Natural killer cell (primary cell): ENCODE measurements at regions not wholly inside any gene's neighbourhood (a gene's known extent, or its start where the extent isn't known, plus 50 kb on each side); places are given as distances from the start of the nearest gene placed in this dataset.
"Not testable (repeated sequence)": the region's sequence is repeated elsewhere in the genome, so short reads cannot be mapped to it uniquely, and the experiment has no call there.

ENCODE experiments used
- ATAC-seq, 3 donors: fragments of 150-1000 bp in 2 of 3; fragments of 200-7000 bp in 1 of 3; cut with Tn5 transposase; 1 replicate in 1 of 3; 2 replicates in 2 of 3; pipeline ENCODE4 v1.10.0; 2021; ENCODE audit warnings: mild to moderate bottlenecking in 2 of 3, moderate library complexity in 2 of 3
- DNase-seq, 2 donors: peaks; one replicate each; pipeline versions ENCODE4 v3.0.0 to v3.0.0-alpha.2; 2013 to 2021; ENCODE audit warnings: mixed read lengths in 1 of 2
- H3K27ac ChIP-seq: one replicate; pipeline ENCODE4 v1.5.1; 2013; ENCODE audit warnings: mild to moderate bottlenecking, low read length
- H3K27me3 ChIP-seq: one replicate; pipeline ENCODE4 v1.6.1; 2013; ENCODE audit warnings: low read length; ENCODE audit not compliant: control insufficient read depth, insufficient read depth
- H3K36me3 ChIP-seq: one replicate; pipeline ENCODE4 v1.6.1; 2013; ENCODE audit warnings: low read length; ENCODE audit not compliant: control insufficient read depth, insufficient read depth
- H3K4me1 ChIP-seq: one replicate; pipeline ENCODE4 v1.6.1; 2013; ENCODE audit warnings: low read length; ENCODE audit not compliant: control insufficient read depth, insufficient read depth
- H3K4me3 ChIP-seq: one replicate; pipeline ENCODE4 v1.5.1; 2013; ENCODE audit warnings: low read length
- H3K9me3 ChIP-seq: one replicate; pipeline ENCODE4 v1.6.1; 2013; ENCODE audit warnings: low read length; ENCODE audit not compliant: control insufficient read depth, insufficient read depth
- H3K27ac Mint-ChIP-seq, 2 donors: one replicate each; pipeline ENCODE4 v1.8.0; 2022; ENCODE audit warnings: mild to moderate bottlenecking in 2 of 2, mixed read lengths in 2 of 2, moderate library complexity in 1 of 2
- H3K27me3 Mint-ChIP-seq, 2 donors: one replicate each; pipeline ENCODE4 v1.8.0; 2022; ENCODE audit warnings: low read depth in 2 of 2, mixed read lengths in 2 of 2
- H3K36me3 Mint-ChIP-seq: one replicate; pipeline ENCODE4 v1.8.0; 2022; ENCODE audit warnings: mixed read lengths
- H3K4me1 Mint-ChIP-seq, 2 donors: one replicate each; pipeline ENCODE4 v1.8.0; 2022; ENCODE audit warnings: mixed read lengths in 2 of 2
- H3K4me3 Mint-ChIP-seq: one replicate; pipeline ENCODE4 v1.8.0; 2022; ENCODE audit warnings: mild to moderate bottlenecking, moderate library complexity, mixed read lengths
- H3K9me3 Mint-ChIP-seq, 2 donors: one replicate each; pipeline ENCODE4 v1.8.0; 2022; ENCODE audit warnings: mixed read lengths in 2 of 2
- CTCF ChIP-seq: fragments of 200-600 bp; IDR thresholded peaks from one replicate; pipeline ENCODE4 v1.8.0; 2022; ENCODE audit warnings: antibody characterized with exemption
- WGBS: methylation state at CpG from one replicate; pipeline ENCODE4 v1.1.7; 2013; ENCODE audit warnings: missing lambda C conversion rate; ENCODE audit not compliant: insufficient coverage; 5-methylcytosine and 5-hydroxymethylcytosine counted together
- intact Hi-C: fragments of 100-400 bp; cut with micrococcal nuclease; formaldehyde crosslinking; loops from one replicate; pipeline ENCODE4 v1.14.2; 2022

GRCh38 chr5:112533362-112533761, 114.3 kb upstream of the EPB41L4A start:
- Mint-ChIP-seq H3K27me3 (peaks cover 0 to 4% of the 10 kb centered on the region in 2 donors), H3K27ac (peak overlapping the region in 1 of 2 donors; percentile 31), H3K4me3 (no peak overlapping the region), H3K36me3 (no peaks in the 10 kb centered on the region), H3K4me1 (peaks cover 0 to 11% of the 10 kb centered on the region in 2 donors), H3K9me3 (no peaks in the 10 kb centered on the region)
- 56% methylated on average over 1 of the region's 1 CpG for WGBS
- peaks cover 15% of the 10 kb centered on the region for H3K4me1 ChIP-seq
- no peaks in the 10 kb centered on the region for H3K9me3 ChIP-seq
- DNase-seq (no peak), ATAC-seq (peak in 2 of 3 donors; percentile 29 to 49)
- no peak overlapping the region for H3K4me3 ChIP-seq
- H3K27ac ChIP-seq: peak overlapping the region; percentile 57
- no peak for TF ChIP-seq CTCF
- H3K36me3 ChIP-seq: no peaks in the 10 kb centered on the region
- intact Hi-C loops: no loop called here
- H3K27me3 ChIP-seq: no peaks in the 10 kb centered on the region

GRCh38 chr5:112534067-112534583, 115.0 kb upstream of the EPB41L4A start:
- H3K4me3 Mint-ChIP-seq: no peak overlapping the region
- Histone ChIP-seq H3K27me3 (no peaks in the 10 kb centered on the region), H3K27ac (no peak overlapping the region), H3K9me3 (no peaks in the 10 kb centered on the region), H3K4me3 (no peak overlapping the region), H3K36me3 (no peaks in the 10 kb centered on the region), H3K4me1 (peaks cover 15% of the 10 kb centered on the region)
- no peaks in the 10 kb centered on the region for H3K36me3 Mint-ChIP-seq
- H3K27me3 Mint-ChIP-seq: peaks cover 0 to 4% of the 10 kb centered on the region in 2 donors
- TF ChIP-seq CTCF: no peak
- H3K27ac Mint-ChIP-seq: no peak overlapping the region
- peaks cover 0 to 11% of the 10 kb centered on the region in 2 donors for H3K4me1 Mint-ChIP-seq
- intact Hi-C loops: no loop called here
- H3K9me3 Mint-ChIP-seq: no peaks in the 10 kb centered on the region
- ATAC-seq: no peak
- no peak for DNase-seq
- 82% methylated on average over 1 of the region's 1 CpG for WGBS

- no peaks in the 10 kb centered on the region for H3K9me3 Mint-ChIP-seq
- H3K4me1 Mint-ChIP-seq: peaks cover 0 to 11% of the 10 kb centered on the region in 2 donors
- no peaks in the 10 kb centered on the region for H3K36me3 Mint-ChIP-seq
- no peak for DNase-seq
- intact Hi-C loops: no loop called here
- no peak overlapping the region for H3K4me3 Mint-ChIP-seq
- Histone ChIP-seq H3K27me3 (no peaks in the 10 kb centered on the region), H3K36me3 (no peaks in the 10 kb centered on the region), H3K27ac (no peak overlapping the region), H3K9me3 (no peaks in the 10 kb centered on the region), H3K4me1 (peaks cover 15% of the 10 kb centered on the region), H3K4me3 (no peak overlapping the region)
- 70% methylated on average over 2 of the region's 4 CpGs for WGBS
- no peak overlapping the region for H3K27ac Mint-ChIP-seq
- no peak for ATAC-seq
- H3K27me3 Mint-ChIP-seq: peaks cover 0 to 4% of the 10 kb centered on the region in 2 donors
- TF ChIP-seq CTCF: no peak
Observed at GRCh38 chr5:112534611-112535255, 115.7 kb upstream of the EPB41L4A start.

- H3K4me1 ChIP-seq: peaks cover 15% of the 10 kb centered on the region
- no peak overlapping the region for H3K27ac ChIP-seq
- intact Hi-C loops: no loop called here
- H3K9me3 Mint-ChIP-seq: no peaks in the 10 kb centered on the region
- no peaks in the 10 kb centered on the region for H3K9me3 ChIP-seq
- 84% methylated on average over 2 of the region's 2 CpGs for WGBS
- ATAC-seq (no peak), DNase-seq (no peak)
- no peak for TF ChIP-seq CTCF
- H3K4me3 ChIP-seq: no peak overlapping the region
- peaks cover 0 to 4% of the 10 kb centered on the region in 2 donors for H3K27me3 Mint-ChIP-seq
- H3K36me3 Mint-ChIP-seq: no peaks in the 10 kb centered on the region
- H3K27ac Mint-ChIP-seq: no peak overlapping the region
- H3K4me1 Mint-ChIP-seq: peaks cover 0 to 11% of the 10 kb centered on the region in 2 donors
- H3K27me3 ChIP-seq: no peaks in the 10 kb centered on the region
- H3K36me3 ChIP-seq: no peaks in the 10 kb centered on the region
- no peak overlapping the region for H3K4me3 Mint-ChIP-seq
Observed at GRCh38 chr5:112535356-112535755, 116.3 kb upstream of the EPB41L4A start.

GRCh38 chr5:112544558-112544957, 125.5 kb upstream of the EPB41L4A start:
- H3K4me1 Mint-ChIP-seq, H3K36me3 Mint-ChIP-seq, H3K4me3 Mint-ChIP-seq, intact Hi-C loops, H3K9me3 Mint-ChIP-seq, ATAC-seq, H3K36me3 ChIP-seq, H3K4me3 ChIP-seq, H3K9me3 ChIP-seq, H3K4me1 ChIP-seq, H3K27ac Mint-ChIP-seq, DNase-seq, H3K27me3 Mint-ChIP-seq, H3K27me3 ChIP-seq, H3K27ac ChIP-seq: not testable (repeated sequence)
- WGBS: 76% methylated on average over 3 of the region's 3 CpGs
